HCEC 1CT (cell line): ENCODE measurements at regions not wholly inside any gene's neighbourhood (a gene's known extent, or its start where the extent isn't known, plus 50 kb on each side); places are given as distances from the start of the nearest gene placed in this dataset.
A peak's percentile ranks its signal among the peaks of the same experiment; 100 is the strongest.

ENCODE experiments used
- DNase-seq: peaks from one replicate; pipeline ENCODE4 v3.0.0-alpha.2; 2017

DNA sequence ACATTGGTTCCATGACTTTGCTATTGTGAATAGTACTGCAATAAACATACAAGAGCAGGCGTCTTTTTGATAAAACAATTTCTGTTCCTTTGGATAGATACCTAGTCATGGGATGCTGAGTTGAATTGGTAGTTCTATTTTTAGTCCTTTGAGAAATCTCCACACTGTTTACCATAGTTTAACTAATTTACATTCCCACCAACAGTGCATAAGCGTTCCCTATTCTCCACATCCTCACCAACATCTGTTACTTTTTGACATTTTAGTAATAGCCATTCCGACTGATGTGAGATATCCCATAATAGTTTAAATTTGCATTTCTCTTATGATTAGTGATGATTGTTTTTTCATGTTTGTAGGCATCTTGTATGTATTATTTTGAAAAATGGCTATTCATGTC, 707.0 kb downstream of the SORCS1 start:
- DNase-seq = no peak

GRCh38 chr10:106454233-106454632, 710.3 kb downstream of the SORCS1 start:
- DNase-seq = no peak

DNA sequence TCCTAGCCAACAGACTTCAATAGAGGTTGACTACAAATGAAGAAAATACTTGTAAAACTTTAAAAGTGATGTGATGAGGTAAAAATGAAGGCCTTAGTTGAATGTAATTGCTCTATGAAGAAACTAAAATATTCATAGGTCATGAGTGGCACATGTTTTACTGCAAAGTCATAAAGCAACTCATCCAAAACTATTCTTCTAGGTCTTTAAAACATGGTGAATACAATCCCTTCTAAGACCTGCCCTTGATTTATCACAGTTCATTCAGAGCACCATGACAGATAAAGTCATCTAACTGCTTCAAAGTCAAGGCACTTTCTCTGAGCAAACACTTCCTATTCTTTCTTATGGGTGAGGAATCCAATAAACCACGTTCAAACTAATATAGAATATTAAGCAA, 713.5 kb downstream of the SORCS1 start:
- peak; percentile 76 for DNase-seq

DNA sequence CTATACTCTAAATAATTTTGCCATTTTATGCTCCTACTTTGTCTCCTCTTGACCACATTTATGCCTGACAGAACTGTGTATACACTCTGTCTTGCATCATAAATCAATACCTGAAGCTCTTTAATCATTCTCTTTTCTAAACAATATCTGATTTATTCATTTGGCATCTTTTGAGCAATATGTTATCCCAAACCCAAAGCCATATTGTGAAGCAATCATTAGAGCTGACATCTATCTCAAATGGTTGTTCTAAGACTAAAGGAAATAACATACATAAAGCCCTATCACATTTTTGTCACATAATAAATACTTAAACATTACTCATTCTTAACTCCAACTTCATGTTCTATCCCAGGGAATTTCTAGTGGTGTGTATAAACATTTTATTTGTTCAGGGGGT, 717.6 kb downstream of the SORCS1 start:
- DNase-seq = no peak

GRCh38 chr10:106442223-106442622, 722.3 kb downstream of the SORCS1 start:
- DNase-seq = no peak

DNA sequence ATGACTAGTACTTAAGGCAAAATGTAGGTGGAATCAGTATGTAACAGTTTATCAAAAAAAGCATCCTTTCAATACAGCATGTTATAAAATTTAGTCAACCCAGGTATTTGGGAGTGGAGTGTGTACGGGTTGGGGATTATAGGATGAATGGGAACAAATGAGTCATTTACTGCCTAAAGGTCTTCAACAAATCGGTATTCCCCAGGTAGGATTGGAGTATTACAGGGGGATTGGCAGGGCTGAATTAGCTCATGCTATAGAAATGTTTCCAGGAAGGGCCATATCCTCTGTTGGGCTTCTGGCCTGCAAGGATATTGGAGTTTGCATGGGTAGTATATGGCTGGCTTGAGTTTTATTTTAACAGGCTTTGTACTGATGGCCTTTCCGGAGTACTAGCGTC, 723.7 kb downstream of the SORCS1 start:
- DNase-seq = no peak

DNA sequence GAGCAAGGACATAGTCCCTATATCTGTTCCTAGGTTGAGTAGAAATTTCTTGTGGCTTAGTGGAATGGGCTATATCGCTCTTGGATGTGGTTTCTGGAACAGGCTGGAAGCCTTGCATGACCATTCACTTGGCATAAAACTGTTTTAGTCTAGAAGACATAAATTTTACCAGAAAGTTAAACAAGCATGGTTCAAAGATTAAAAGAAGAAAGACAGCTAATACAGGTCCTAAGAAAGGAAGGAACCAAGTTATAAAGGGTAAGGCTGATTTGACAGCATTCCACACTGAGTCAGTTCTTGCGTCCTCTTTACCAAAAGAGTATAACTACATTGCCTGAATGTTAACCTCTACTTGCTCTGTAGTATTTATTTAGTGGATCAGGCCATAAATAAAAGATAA, 724.2 kb downstream of the SORCS1 start:
- no peak for DNase-seq

- no peak for DNase-seq
Observed at GRCh38 chr10:106439366-106439765, 725.1 kb downstream of the SORCS1 start.

DNA sequence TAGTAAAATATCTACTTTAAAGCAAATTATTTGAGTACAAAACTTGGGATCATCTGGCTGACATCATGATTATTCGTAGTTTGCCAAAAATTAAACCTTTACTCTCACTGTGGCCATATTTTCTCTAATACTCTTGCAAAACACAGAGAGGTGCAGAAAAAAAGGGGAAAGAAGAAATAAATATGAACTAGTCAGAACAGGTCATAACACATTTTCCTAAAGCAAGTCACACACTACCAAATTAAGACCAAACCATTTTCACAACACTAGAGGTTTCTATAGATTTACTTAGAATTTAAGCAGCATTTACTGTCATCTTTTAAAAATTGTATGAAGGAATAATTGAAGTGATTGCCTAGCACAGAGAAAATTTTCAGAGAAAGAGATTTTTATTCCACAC, 726.1 kb downstream of the SORCS1 start:
- DNase-seq = no peak

- DNase-seq = no peak
Observed at GRCh38 chr10:106436123-106436715, 728.3 kb downstream of the SORCS1 start.

GRCh38 chr10:106435081-106435480, 729.4 kb downstream of the SORCS1 start:
- no peak for DNase-seq

DNA sequence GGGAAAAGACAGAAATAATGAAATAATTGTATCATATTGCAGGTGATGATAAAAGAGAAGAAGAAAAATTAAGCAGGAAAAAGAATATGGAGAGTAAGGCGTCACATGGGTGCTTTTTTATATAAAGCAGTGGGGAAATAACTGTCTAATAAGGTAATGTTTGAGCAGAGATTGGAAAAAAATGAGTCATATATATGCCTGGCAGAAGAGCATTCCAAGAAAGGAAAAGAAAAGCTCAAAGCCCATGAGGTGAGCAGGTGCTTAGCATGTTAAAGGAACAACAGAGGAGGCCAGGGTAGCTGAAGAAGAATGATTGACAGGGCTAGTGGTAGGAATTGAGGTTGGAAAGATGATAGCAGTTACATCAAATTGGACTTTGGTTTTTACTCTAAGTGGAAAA, 739.5 kb downstream of the SORCS1 start:
- DNase-seq = peak; percentile 85

DNA sequence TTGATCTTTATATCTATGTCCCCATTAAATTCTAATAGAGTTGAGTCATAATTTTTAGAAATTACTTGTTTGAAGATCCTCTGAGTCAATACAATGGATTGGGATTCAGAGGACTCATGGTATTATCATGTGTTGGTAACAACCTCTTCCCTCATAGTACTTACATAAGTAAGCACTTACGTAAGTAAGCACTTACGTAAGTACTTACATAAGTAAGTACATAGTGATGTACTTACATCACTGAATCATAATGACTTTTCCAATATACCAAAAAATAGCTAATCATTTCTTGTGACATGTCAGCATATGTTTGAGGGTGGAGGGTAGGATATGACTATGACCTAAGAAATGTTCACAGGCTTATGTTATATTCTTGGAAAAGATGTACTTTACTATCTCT, 740.5 kb downstream of the SORCS1 start:
- DNase-seq = peak; percentile 98

DNA sequence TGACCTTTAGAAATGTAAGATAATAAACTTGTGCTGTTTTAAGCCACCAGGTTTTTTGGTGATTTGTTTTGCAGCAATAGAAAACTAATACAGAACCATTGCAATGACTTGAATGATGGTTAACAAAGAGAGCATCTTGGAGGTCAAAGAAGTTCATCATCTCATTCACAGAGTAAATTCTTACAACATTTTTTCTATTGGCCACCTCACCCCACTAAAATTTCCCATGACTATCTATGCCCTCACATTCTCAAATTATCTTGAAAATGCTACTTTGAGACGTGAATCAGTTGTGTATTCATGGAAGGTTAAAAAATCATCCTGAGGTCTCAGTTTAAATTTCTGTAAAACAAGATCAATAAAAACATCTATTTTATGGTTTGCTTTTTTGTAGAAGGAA, 754.2 kb downstream of the SORCS1 start:
- DNase-seq = peak; percentile 38

- no peak for DNase-seq
Observed at GRCh38 chr10:106405141-106405540, 759.4 kb downstream of the SORCS1 start.

GRCh38 chr10:106402458-106402857, 762.0 kb downstream of the SORCS1 start:
- DNase-seq = peak; percentile 28

DNA sequence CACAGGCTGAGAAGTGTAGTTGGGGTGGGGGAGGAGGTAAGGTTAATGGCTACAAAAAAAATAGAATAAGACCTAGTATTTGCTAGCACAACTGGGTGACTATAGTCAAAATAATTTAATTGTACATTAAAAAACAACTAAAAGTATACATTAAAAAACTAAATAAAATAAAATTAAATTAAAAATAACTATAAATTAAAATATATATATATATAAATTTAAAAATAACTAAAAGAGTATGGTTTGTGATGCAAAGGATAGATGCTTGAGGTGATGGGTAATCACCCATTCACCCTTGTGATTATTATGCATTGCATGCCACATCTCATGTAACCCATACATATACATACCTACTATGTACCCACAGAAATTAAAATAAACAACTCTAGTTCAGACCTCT, 762.5 kb downstream of the SORCS1 start:
- DNase-seq = no peak

DNA sequence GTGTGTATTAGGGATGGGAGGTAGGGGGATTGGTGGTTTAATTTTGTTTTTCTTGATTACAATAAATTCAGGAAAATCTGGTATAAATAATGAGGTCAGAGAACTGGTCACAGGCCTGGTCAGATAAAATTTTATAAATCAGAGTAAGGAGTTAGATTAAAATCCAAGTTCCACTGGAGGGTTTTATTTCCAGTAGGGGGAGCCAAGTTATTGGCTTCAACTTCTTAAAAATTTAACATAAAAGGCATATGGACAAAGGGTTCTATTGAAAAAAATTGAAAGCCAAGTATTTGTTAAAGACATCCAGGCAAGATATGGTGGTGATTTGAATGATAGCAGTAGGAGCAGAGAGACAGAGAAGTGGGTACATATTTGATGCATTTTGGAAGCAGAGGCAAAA, 763.3 kb downstream of the SORCS1 start:
- peak; percentile 70 for DNase-seq

DNA sequence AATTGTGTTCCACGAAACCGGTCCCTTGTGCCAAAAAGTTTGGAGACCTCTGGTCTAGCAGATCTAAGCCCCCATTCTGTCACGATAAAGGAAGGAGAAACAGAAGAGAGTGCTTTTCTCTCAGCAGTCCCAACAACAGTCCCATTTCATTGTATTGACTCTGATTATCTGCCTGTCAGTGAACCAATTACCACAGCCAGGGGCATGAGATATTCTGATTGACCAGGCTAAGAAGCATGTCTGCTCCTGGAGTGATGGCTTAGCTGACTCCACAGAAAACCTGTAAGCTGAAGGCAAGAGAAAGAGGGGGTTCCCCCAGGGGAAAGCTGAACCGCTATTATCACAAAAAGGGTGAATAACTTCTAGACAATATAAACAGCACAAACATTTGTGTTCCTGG, 765.4 kb downstream of the SORCS1 start:
- DNase-seq = no peak

DNA sequence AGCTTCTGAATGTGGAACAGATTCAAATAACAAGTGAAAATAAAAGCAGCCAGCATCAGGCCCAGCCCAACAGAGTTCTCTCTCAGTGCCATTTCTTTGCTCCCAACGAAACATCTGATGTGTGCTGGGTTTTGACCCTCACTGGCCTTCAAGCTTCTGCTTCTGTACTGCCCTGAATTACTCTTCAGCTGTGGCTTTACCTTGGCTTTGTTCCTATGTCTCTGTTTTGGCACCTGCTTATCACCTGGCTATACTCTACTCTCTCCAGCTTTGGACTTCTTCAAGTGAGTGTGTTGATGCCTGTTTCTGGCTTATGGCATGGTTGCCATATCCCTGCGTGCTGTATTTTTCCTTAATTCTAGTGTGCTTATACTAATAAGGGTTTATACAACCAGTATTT, 768.3 kb downstream of the SORCS1 start:
- DNase-seq = no peak

DNA sequence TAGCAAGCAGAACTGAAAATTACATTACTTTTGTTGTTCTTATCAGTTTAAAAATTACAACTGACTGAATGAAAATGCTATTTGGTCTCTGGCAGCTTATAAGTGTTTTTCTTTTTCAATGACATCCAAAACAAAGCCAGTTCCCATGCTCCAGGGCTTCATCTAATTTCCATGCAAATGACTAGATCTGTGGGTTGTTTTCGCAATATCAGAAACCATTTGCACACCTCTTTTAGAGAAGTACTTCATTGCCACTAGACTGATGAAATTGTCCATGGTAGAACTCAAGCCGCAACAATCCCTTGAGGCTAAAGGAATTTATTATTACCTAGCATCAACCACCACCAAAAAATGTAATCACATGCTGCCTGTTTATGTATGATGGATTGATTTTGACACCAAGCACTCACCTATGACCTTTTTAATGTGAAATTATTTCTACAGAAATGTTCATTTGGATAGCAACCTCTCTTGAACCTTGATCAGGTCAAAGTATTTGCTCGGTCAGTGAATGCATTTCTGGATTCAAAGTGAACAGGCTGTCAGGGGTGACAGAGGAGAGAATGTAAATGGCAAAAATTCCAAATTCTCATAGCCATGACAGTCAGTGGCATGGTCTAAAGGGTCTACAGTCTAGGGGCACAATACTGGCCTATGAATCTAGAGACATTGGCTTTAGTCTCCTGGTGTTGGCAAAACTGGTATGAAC, 769.3 kb downstream of the SORCS1 start:
- DNase-seq = no peak

DNA sequence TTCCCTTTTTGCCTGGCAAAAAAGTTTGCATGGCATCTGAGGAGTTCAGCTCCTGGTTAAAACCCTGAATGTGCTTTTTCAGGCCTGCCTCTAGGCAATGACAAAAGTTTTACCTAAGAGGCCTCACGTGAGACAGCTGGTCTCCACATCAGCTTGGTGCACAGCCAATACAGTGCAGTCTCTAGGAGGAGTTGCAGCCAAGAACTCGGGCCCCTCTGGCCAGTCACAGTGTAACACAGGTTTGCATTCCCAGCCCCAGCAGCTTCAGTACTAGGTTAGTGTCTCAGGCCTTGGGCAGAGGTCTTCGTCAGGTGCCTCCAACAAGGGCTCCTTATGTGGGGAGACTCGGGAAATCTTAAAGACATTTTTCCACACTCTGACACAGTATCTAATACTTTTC, 771.7 kb downstream of the SORCS1 start:
- DNase-seq = no peak

DNA sequence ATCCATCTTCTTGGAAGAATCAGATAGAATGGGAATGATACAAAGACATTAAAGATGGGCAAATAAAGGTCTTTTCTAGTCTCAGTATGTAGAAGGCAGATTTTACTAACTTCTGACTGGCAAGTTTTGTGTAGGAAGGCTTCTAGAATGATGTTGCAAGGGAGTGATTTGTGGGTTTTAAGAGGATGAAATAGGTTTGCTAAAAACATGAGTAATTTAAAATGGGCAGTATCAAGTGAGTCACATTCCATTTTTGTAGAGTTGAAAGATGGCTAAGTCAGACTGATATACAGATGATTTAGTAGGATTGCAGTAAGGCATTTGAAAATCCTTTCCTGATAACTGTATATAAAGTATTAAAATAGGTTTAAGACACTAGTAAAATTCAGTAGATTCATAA, 777.4 kb downstream of the SORCS1 start:
- DNase-seq = peak; percentile 80

- no peak for DNase-seq
Observed at GRCh38 chr10:106384496-106384895, 780.0 kb downstream of the SORCS1 start.

GRCh38 chr10:106380706-106381105, 783.8 kb downstream of the SORCS1 start:
- no peak for DNase-seq
